MM.1S (cell line): ENCODE measurements at regions not wholly inside any gene's neighbourhood (a gene's known extent, or its start where the extent isn't known, plus 50 kb on each side); places are given as distances from the start of the nearest gene placed in this dataset.

ENCODE experiments used
- DNase-seq: peaks from one replicate; pipeline ENCODE4 v3.0.0-alpha.2; 2015
- H2AFZ ChIP-seq: fragments of 300-600 bp; sonication (generic); 2 replicates; pipeline ENCODE4 v1.6.0; 2016; ENCODE audit warnings: antibody characterized with exemption, low read length
- H3F3A ChIP-seq: fragments of 300-600 bp; sonication (generic); 2 replicates; pipeline ENCODE4 v1.6.1; 2016; ENCODE audit warnings: mild to moderate bottlenecking, antibody characterized with exemption, low read length, moderate library complexity, mixed read lengths; ENCODE audit not compliant: insufficient read depth
- H3K27ac ChIP-seq: fragments of 300-600 bp; sonication (generic); 2 replicates; pipeline ENCODE4 v1.5.1; 2016; ENCODE audit warnings: mild to moderate bottlenecking, low read length
- H3K27me3 ChIP-seq: fragments of 300-600 bp; sonication (generic); replicated peaks from 2 replicates; pipeline ENCODE4 v1.6.0; 2016; ENCODE audit warnings: low read length; ENCODE audit not compliant: insufficient read depth
- H3K36me3 ChIP-seq: fragments of 300-600 bp; sonication (generic); replicated peaks from 2 replicates; pipeline ENCODE4 v1.6.1; 2016; ENCODE audit warnings: mild to moderate bottlenecking, low read length, mixed read lengths; ENCODE audit not compliant: insufficient read depth
- H3K4me1 ChIP-seq: fragments of 300-600 bp; sonication (generic); 2 replicates; pipeline ENCODE4 v1.6.1; 2016; ENCODE audit warnings: low read length, mixed read lengths
- H3K4me2 ChIP-seq: fragments of 300-600 bp; sonication (generic); 2 replicates; pipeline ENCODE4 v1.6.0; 2016; ENCODE audit warnings: low read depth, low read length
- H3K4me3 ChIP-seq: fragments of 300-600 bp; sonication (generic); 2 replicates; pipeline ENCODE4 v1.5.1; 2016; ENCODE audit warnings: low read length, mixed read lengths
- H3K79me2 ChIP-seq: fragments of 300-600 bp; sonication (generic); 2 replicates; pipeline ENCODE4 v1.6.1; 2016; ENCODE audit warnings: mixed run types, low read length, mixed read lengths
- H3K9ac ChIP-seq: fragments of 300-600 bp; sonication (generic); 2 replicates; pipeline ENCODE4 v1.6.1; 2016; ENCODE audit warnings: low read length, mixed read lengths
- H3K9me2 ChIP-seq: fragments of 300-600 bp; sonication (generic); replicated peaks from 2 replicates; pipeline ENCODE4 v1.6.1; 2016; ENCODE audit warnings: mild to moderate bottlenecking, low read length, mixed read lengths; ENCODE audit not compliant: insufficient read depth
- H3K9me3 ChIP-seq: fragments of 300-600 bp; sonication (generic); replicated peaks from 2 replicates; pipeline ENCODE4 v1.6.1; 2016; ENCODE audit warnings: mild to moderate bottlenecking, low read length, mixed read lengths; ENCODE audit not compliant: insufficient read depth
- H4K20me1 ChIP-seq: fragments of 300-600 bp; sonication (generic); 2 replicates; pipeline ENCODE4 v1.6.1; 2016; ENCODE audit warnings: mild to moderate bottlenecking, low read length, moderate library complexity, mixed read lengths; ENCODE audit not compliant: insufficient read depth
- CTCF ChIP-seq: fragments of 300-600 bp; sonication (generic); IDR thresholded peaks from 2 replicates; pipeline ENCODE4 v1.5.1; 2016; ENCODE audit warnings: antibody characterized with exemption, low read length, mixed read lengths
- EZH2 ChIP-seq: fragments of 300-600 bp; sonication (generic); optimal IDR thresholded peaks from 2 replicates; pipeline ENCODE3; 2017; ENCODE audit warnings: low read depth, mild to moderate bottlenecking, antibody characterized with exemption, low read length, mixed read lengths
- EZH2phosphoT487 ChIP-seq: fragments of 300-600 bp; sonication (generic); IDR thresholded peaks from 2 replicates; pipeline ENCODE4 v1.6.1; 2018; ENCODE audit warnings: antibody characterized with exemption, low read length

- no peaks in the 10 kb centered on the region for H3K79me2 ChIP-seq
- H3K36me3 ChIP-seq: no peaks in the 10 kb centered on the region
- no peak overlapping the region for H3K27ac ChIP-seq
- H3K9ac ChIP-seq: no peak overlapping the region
- H2AFZ ChIP-seq: no peak overlapping the region
- H3K4me2 ChIP-seq: no peak overlapping the region
- no peak for DNase-seq
- no peak overlapping the region for H3K4me3 ChIP-seq
- H3K9me3 ChIP-seq: no peaks in the 10 kb centered on the region
- no peaks in the 10 kb centered on the region for H3K9me2 ChIP-seq
- H3F3A ChIP-seq: no peaks in the 10 kb centered on the region
- no peak for TF ChIP-seq EZH2phosphoT487
- TF ChIP-seq CTCF: no peak
- no peak for TF ChIP-seq EZH2
- no peaks in the 10 kb centered on the region for H4K20me1 ChIP-seq
- H3K4me1 ChIP-seq: no peaks in the 10 kb centered on the region
- H3K27me3 ChIP-seq: no peaks in the 10 kb centered on the region
These were observed 103.2 kb downstream of the LRATD1 start for GRCh38 chr2:14735696-14736095.

GRCh38 chr2:14737201-14737600, 104.7 kb downstream of the LRATD1 start:
- no peak for TF ChIP-seq EZH2
- TF ChIP-seq EZH2phosphoT487: no peak
- TF ChIP-seq CTCF: no peak

GRCh38 chr2:14743861-14744260, 111.3 kb downstream of the LRATD1 start:
- DNase-seq: no peak
- no peak overlapping the region for H3K9ac ChIP-seq
- no peak overlapping the region for H3K4me3 ChIP-seq
- no peak overlapping the region for H3K27ac ChIP-seq
- H3K4me2 ChIP-seq: no peak overlapping the region
- H3K79me2 ChIP-seq: no peaks in the 10 kb centered on the region
- H3K36me3 ChIP-seq: no peaks in the 10 kb centered on the region
- no peaks in the 10 kb centered on the region for H3K4me1 ChIP-seq
- no peak overlapping the region for H2AFZ ChIP-seq
- TF ChIP-seq EZH2 (no peak), CTCF (no peak), EZH2phosphoT487 (no peak)
- no peaks in the 10 kb centered on the region for H3K9me3 ChIP-seq
- no peaks in the 10 kb centered on the region for H4K20me1 ChIP-seq
- H3F3A ChIP-seq: no peaks in the 10 kb centered on the region
- no peaks in the 10 kb centered on the region for H3K9me2 ChIP-seq
- no peaks in the 10 kb centered on the region for H3K27me3 ChIP-seq

More at GRCh38 chr2:14737201-14737600, 104.7 kb downstream of the LRATD1 start:
- no peak overlapping the region for H3K27ac ChIP-seq
- H3K79me2 ChIP-seq: no peaks in the 10 kb centered on the region
- no peaks in the 10 kb centered on the region for H3K27me3 ChIP-seq
- no peaks in the 10 kb centered on the region for H3K4me1 ChIP-seq
- no peak overlapping the region for H3K4me2 ChIP-seq
- no peaks in the 10 kb centered on the region for H3F3A ChIP-seq
- no peak overlapping the region for H2AFZ ChIP-seq
- no peaks in the 10 kb centered on the region for H4K20me1 ChIP-seq
- H3K4me3 ChIP-seq: no peak overlapping the region
- H3K36me3 ChIP-seq: no peaks in the 10 kb centered on the region
- no peaks in the 10 kb centered on the region for H3K9me3 ChIP-seq
- no peak overlapping the region for H3K9ac ChIP-seq
- no peaks in the 10 kb centered on the region for H3K9me2 ChIP-seq
- DNase-seq: no peak
